Glomerular endothelial cell (primary cell): ENCODE measurements at regions not wholly inside any gene's neighbourhood (a gene's known extent, or its start where the extent isn't known, plus 50 kb on each side); places are given as distances from the start of the nearest gene placed in this dataset.
"Not testable (repeated sequence)": the region's sequence is repeated elsewhere in the genome, so short reads cannot be mapped to it uniquely, and the experiment has no call there.

ENCODE experiments used
- DNase-seq: peaks from one replicate; pipeline ENCODE4 v3.0.0-alpha.2; 2011; ENCODE audit warnings: low read depth, low spot score; ENCODE audit errors: extremely low read depth

- no peak for DNase-seq
Measured at GRCh38 chr5:108696951-108697715, 50.6 kb upstream of the FER start.

GRCh38 chr5:108696407-108696806, 51.3 kb upstream of the FER start:
- no peak for DNase-seq

- no peak for DNase-seq
Measured at GRCh38 chr5:108688485-108688884, 59.2 kb upstream of the FER start.

- DNase-seq = no peak
Measured at GRCh38 chr5:108687595-108688200, 60.0 kb upstream of the FER start.

- DNase-seq = no peak
Measured at GRCh38 chr5:108686676-108687075, 61.0 kb upstream of the FER start.

- not testable (repeated sequence) for DNase-seq
Measured at GRCh38 chr5:108685448-108686216, 62.1 kb upstream of the FER start.

GRCh38 chr5:108681079-108681921, 66.4 kb upstream of the FER start:
- DNase-seq = peak; percentile 41

- no peak for DNase-seq
Measured at GRCh38 chr5:108678091-108678490, 69.6 kb upstream of the FER start.

- no peak for DNase-seq
Measured at GRCh38 chr5:108675736-108676135, 72.0 kb upstream of the FER start.

- no peak for DNase-seq
Measured at GRCh38 chr5:108672639-108673038, 75.1 kb upstream of the FER start.

- DNase-seq = no peak
Measured at GRCh38 chr5:108670591-108671289, 77.0 kb upstream of the FER start.

- DNase-seq = no peak
Measured at GRCh38 chr5:108669462-108669861, 78.2 kb upstream of the FER start.

GRCh38 chr5:108661590-108662219, 86.0 kb upstream of the FER start:
- no peak for DNase-seq

- DNase-seq = no peak
Measured at GRCh38 chr5:108661024-108661423, 86.7 kb upstream of the FER start.

- DNase-seq = no peak
Measured at GRCh38 chr5:108660291-108660690, 87.4 kb upstream of the FER start.

GRCh38 chr5:108659531-108659930, 88.2 kb upstream of the FER start:
- no peak for DNase-seq

GRCh38 chr5:108655750-108656450, 91.8 kb upstream of the FER start:
- no peak for DNase-seq

GRCh38 chr5:108654051-108654450, 93.6 kb upstream of the FER start:
- no peak for DNase-seq

GRCh38 chr5:108653201-108653600, 94.5 kb upstream of the FER start:
- no peak for DNase-seq
